Mesendoderm (in vitro differentiated cells): ENCODE measurements at regions not wholly inside any gene's neighbourhood (a gene's known extent, or its start where the extent isn't known, plus 50 kb on each side); places are given as distances from the start of the nearest gene placed in this dataset.

Experiments
- DNase-seq: peaks from one replicate; pipeline ENCODE4 v3.0.0; 2013
- H2AK5ac ChIP-seq: 2 replicates; pipeline ENCODE4 v1.6.1; 2013; ENCODE audit warnings: low read length, inconsistent platforms
- H2BK120ac ChIP-seq: 2 replicates; pipeline ENCODE4 v1.6.1; 2013; ENCODE audit warnings: low read depth, mild to moderate bottlenecking, low read length, moderate library complexity, mixed read lengths
- H2BK15ac ChIP-seq: replicated peaks from 2 replicates; pipeline ENCODE4 v1.6.1; 2013; ENCODE audit warnings: low read depth, mild to moderate bottlenecking, moderate library complexity
- H2BK5ac ChIP-seq: 2 replicates; pipeline ENCODE4 v1.6.1; 2013; ENCODE audit warnings: low read length, inconsistent platforms
- H3K18ac ChIP-seq: 2 replicates; pipeline ENCODE4 v1.6.1; 2013; ENCODE audit warnings: mild to moderate bottlenecking, low read length, mixed read lengths
- H3K23ac ChIP-seq: one replicate; pipeline ENCODE4 v1.6.1; 2013; ENCODE audit warnings: low read length
- H3K27ac ChIP-seq: 2 replicates; pipeline ENCODE4 v1.5.1; 2013; ENCODE audit warnings: low read depth, mild to moderate bottlenecking, inconsistent platforms, low read length, moderate library complexity
- H3K27me3 ChIP-seq: 2 replicates; pipeline ENCODE4 v1.6.1; 2013; ENCODE audit warnings: low read length, control low read depth, mild to moderate bottlenecking, inconsistent platforms; ENCODE audit not compliant: insufficient read depth, poor library complexity
- H3K36me3 ChIP-seq: 2 replicates; pipeline ENCODE4 v1.6.1; 2013; ENCODE audit warnings: low read length, inconsistent platforms; ENCODE audit not compliant: control insufficient read depth, insufficient read depth
- H3K4ac ChIP-seq: one replicate; pipeline ENCODE4 v1.6.1; 2013; ENCODE audit warnings: low read depth, mild to moderate bottlenecking, low read length, moderate library complexity
- H3K4me1 ChIP-seq: 2 replicates; pipeline ENCODE4 v1.6.1; 2013; ENCODE audit warnings: low read depth, low read length, inconsistent platforms; ENCODE audit not compliant: control insufficient read depth
- H3K4me2 ChIP-seq: 2 replicates; pipeline ENCODE4 v1.6.1; 2013; ENCODE audit warnings: low read length
- H3K4me3 ChIP-seq: 2 replicates; pipeline ENCODE4 v1.5.1; 2013; ENCODE audit warnings: mild to moderate bottlenecking, low read length
- H3K56ac ChIP-seq: one replicate; pipeline ENCODE4 v1.6.1; 2013; ENCODE audit warnings: low read length
- H3K79me1 ChIP-seq: 2 replicates; pipeline ENCODE4 v1.6.1; 2013; ENCODE audit warnings: low read length, inconsistent platforms
- H3K79me2 ChIP-seq: 2 replicates; pipeline ENCODE4 v1.6.1; 2013; ENCODE audit warnings: mild to moderate bottlenecking, low read length; ENCODE audit not compliant: control insufficient read depth, insufficient read depth
- H3K9ac ChIP-seq: 2 replicates; pipeline ENCODE4 v1.6.1; 2013; ENCODE audit warnings: low read length, inconsistent platforms
- H4K5ac ChIP-seq: one replicate; pipeline ENCODE4 v1.6.1; 2013; ENCODE audit warnings: low read length
- H4K8ac ChIP-seq: one replicate; pipeline ENCODE4 v1.6.1; 2013; ENCODE audit warnings: low read depth, mild to moderate bottlenecking, control low read depth, low read length, moderate library complexity
- WGBS: extraction: QIAGEN DNeasy Blood & Tissue Kit; methylation state at CpG from one replicate; pipeline ENCODE4 v1.1.7; 2013; ENCODE audit warnings: low lambda C conversion rate, missing lambda C conversion rate; ENCODE audit not compliant: insufficient coverage; ENCODE audit errors: extremely low coverage; 5-methylcytosine and 5-hydroxymethylcytosine counted together

- Histone ChIP-seq H3K23ac (no peak overlapping the region), H4K5ac (no peak overlapping the region), H3K4me3 (no peak overlapping the region), H4K8ac (no peak overlapping the region), H3K18ac (no peak overlapping the region), H3K36me3 (no peaks in the 10 kb centered on the region), H3K79me2 (no peaks in the 10 kb centered on the region), H2AK5ac (no peak overlapping the region), H3K79me1 (no peaks in the 10 kb centered on the region), H2BK5ac (no peak overlapping the region), H3K9ac (no peak overlapping the region), H3K56ac (no peak overlapping the region), H3K4me1 (no peaks in the 10 kb centered on the region), H2BK120ac (no peak overlapping the region), H3K27me3 (no peaks in the 10 kb centered on the region), H3K4ac (no peak overlapping the region), H3K4me2 (no peak overlapping the region), H2BK15ac (no peak overlapping the region), H3K27ac (no peak overlapping the region)
- WGBS: no CpG with 5 or more reads among the region's 5 CpGs
- DNase-seq: no peak
Measured at GRCh38 chr7:95693551-95694333, 78.6 kb upstream of the DYNC1I1 start.

GRCh38 chr7:95691464-95691863 lies 80.9 kb upstream of the DYNC1I1 start:
- no peak overlapping the region for H2BK15ac ChIP-seq
- no peak overlapping the region for H4K8ac ChIP-seq
- no peak overlapping the region for H3K9ac ChIP-seq
- H4K5ac ChIP-seq: no peak overlapping the region
- no peak overlapping the region for H2BK5ac ChIP-seq
- no peaks in the 10 kb centered on the region for H3K4me1 ChIP-seq
- no peaks in the 10 kb centered on the region for H3K79me1 ChIP-seq
- H3K4ac ChIP-seq: no peak overlapping the region
- no peaks in the 10 kb centered on the region for H3K79me2 ChIP-seq
- H2BK120ac ChIP-seq: no peak overlapping the region
- H3K4me2 ChIP-seq: no peak overlapping the region
- H3K27me3 ChIP-seq: no peaks in the 10 kb centered on the region
- no peak overlapping the region for H3K18ac ChIP-seq
- no peak overlapping the region for H3K23ac ChIP-seq
- H2AK5ac ChIP-seq: no peak overlapping the region
- no peak overlapping the region for H3K27ac ChIP-seq
- DNase-seq: no peak
- no peaks in the 10 kb centered on the region for H3K36me3 ChIP-seq
- WGBS: no CpG with 5 or more reads among the region's 4 CpGs
- no peak overlapping the region for H3K4me3 ChIP-seq
- no peak overlapping the region for H3K56ac ChIP-seq

- peak; percentile 64 for DNase-seq
- no peaks in the 10 kb centered on the region for H3K4me1 ChIP-seq
- no peak overlapping the region for H2BK120ac ChIP-seq
- H4K5ac ChIP-seq: no peak overlapping the region
- H3K79me1 ChIP-seq: no peaks in the 10 kb centered on the region
- H4K8ac ChIP-seq: no peak overlapping the region
- no peaks in the 10 kb centered on the region for H3K79me2 ChIP-seq
- WGBS: no CpG with 5 or more reads among the region's 3 CpGs
- no peak overlapping the region for H3K4me3 ChIP-seq
- H3K9ac ChIP-seq: no peak overlapping the region
- H3K27me3 ChIP-seq: no peaks in the 10 kb centered on the region
- no peak overlapping the region for H3K27ac ChIP-seq
- H3K18ac ChIP-seq: no peak overlapping the region
- no peak overlapping the region for H3K4ac ChIP-seq
- no peaks in the 10 kb centered on the region for H3K36me3 ChIP-seq
- H2BK5ac ChIP-seq: no peak overlapping the region
- no peak overlapping the region for H2BK15ac ChIP-seq
- H3K56ac ChIP-seq: no peak overlapping the region
- H3K23ac ChIP-seq: no peak overlapping the region
- no peak overlapping the region for H3K4me2 ChIP-seq
- no peak overlapping the region for H2AK5ac ChIP-seq
Measured at GRCh38 chr7:95690367-95690947, 81.9 kb upstream of the DYNC1I1 start.

- H3K4ac ChIP-seq: no peak overlapping the region
- no peaks in the 10 kb centered on the region for H3K79me1 ChIP-seq
- no peak overlapping the region for H2AK5ac ChIP-seq
- no peak overlapping the region for H3K27ac ChIP-seq
- H3K56ac ChIP-seq: no peak overlapping the region
- H3K4me3 ChIP-seq: no peak overlapping the region
- H3K36me3 ChIP-seq: no peaks in the 10 kb centered on the region
- no peaks in the 10 kb centered on the region for H3K4me1 ChIP-seq
- H3K18ac ChIP-seq: no peak overlapping the region
- no peak overlapping the region for H2BK120ac ChIP-seq
- H3K9ac ChIP-seq: no peak overlapping the region
- H3K27me3 ChIP-seq: no peaks in the 10 kb centered on the region
- no CpG with 5 or more reads among the region's 7 CpGs for WGBS
- no peak overlapping the region for H4K5ac ChIP-seq
- no peak overlapping the region for H2BK15ac ChIP-seq
- no peak overlapping the region for H3K4me2 ChIP-seq
- DNase-seq: no peak
- no peak overlapping the region for H2BK5ac ChIP-seq
- H3K23ac ChIP-seq: no peak overlapping the region
- H4K8ac ChIP-seq: no peak overlapping the region
- no peaks in the 10 kb centered on the region for H3K79me2 ChIP-seq
Measured at GRCh38 chr7:95688931-95689495, 83.3 kb upstream of the DYNC1I1 start.

- Histone ChIP-seq H3K18ac (no peak overlapping the region), H4K5ac (no peak overlapping the region), H3K23ac (no peak overlapping the region), H3K56ac (no peak overlapping the region), H2AK5ac (no peak overlapping the region), H3K4me2 (no peak overlapping the region), H3K9ac (no peak overlapping the region), H3K27me3 (no peaks in the 10 kb centered on the region), H3K4me1 (no peaks in the 10 kb centered on the region), H2BK15ac (no peak overlapping the region), H2BK120ac (no peak overlapping the region), H3K79me2 (no peaks in the 10 kb centered on the region), H4K8ac (no peak overlapping the region), H3K4me3 (no peak overlapping the region), H3K79me1 (no peaks in the 10 kb centered on the region), H2BK5ac (no peak overlapping the region), H3K36me3 (no peaks in the 10 kb centered on the region), H3K27ac (no peak overlapping the region), H3K4ac (no peak overlapping the region)
- peak; percentile 63 for DNase-seq
- no CpG with 5 or more reads among the region's 4 CpGs for WGBS
Measured at GRCh38 chr7:95687759-95688343, 84.5 kb upstream of the DYNC1I1 start.
